ENCODE measurements at regions not wholly inside any gene's neighbourhood (a gene's known extent, or its start where the extent isn't known, plus 50 kb on each side); places are given as distances from the start of the nearest gene placed in this dataset.
A peak's percentile ranks its signal among the peaks of the same experiment; 100 is the strongest.

GRCh38 chr6:45794465-45794864, 221.2 kb downstream of the CLIC5 start:
- H3K9ac ChIP-seq (ENCODE audit: low read length) = no peak overlapping the region
- no peaks in the 10 kb centered on the region for H4K20me1 ChIP-seq (ENCODE audit: insufficient read depth, low read length)
- no peak overlapping the region for H2AFZ ChIP-seq (ENCODE audit: low read length)
- H3K9me2 ChIP-seq (replicated peaks; ENCODE audit: insufficient read depth, low read length) = no peaks in the 10 kb centered on the region
- no peaks in the 10 kb centered on the region for H3K79me2 ChIP-seq (ENCODE audit: low read length)
- no peak for TF ChIP-seq EZH2phosphoT487 (IDR thresholded peaks at IDR 0.05; ENCODE audit: low read length)
- no peak for TF ChIP-seq EZH2 (optimal IDR thresholded peaks at IDR 0.05; ENCODE audit: low read depth, low read length)
- TF ChIP-seq CTCF (IDR thresholded peaks at IDR 0.05; ENCODE audit: low read length) = no peak
- no peak overlapping the region for H3K27ac ChIP-seq (ENCODE audit: low read length)
- H3K36me3 ChIP-seq (replicated peaks; ENCODE audit: insufficient read depth, low read length) = no peaks in the 10 kb centered on the region
- no peak for DNase-seq
- no peaks in the 10 kb centered on the region for H3K27me3 ChIP-seq (replicated peaks; ENCODE audit: insufficient read depth, low read length)
- H3F3A ChIP-seq (ENCODE audit: insufficient read depth, low read length) = no peaks in the 10 kb centered on the region
- no peaks in the 10 kb centered on the region for H3K9me3 ChIP-seq (replicated peaks; ENCODE audit: insufficient read depth, low read length)
- no peak overlapping the region for H3K4me2 ChIP-seq (ENCODE audit: low read depth, low read length)
- H3K4me1 ChIP-seq (ENCODE audit: low read length) = no peaks in the 10 kb centered on the region
- H3K4me3 ChIP-seq (ENCODE audit: low read length) = no peak overlapping the region

- Histone ChIP-seq H3K4me3 (ENCODE audit: low read length) (no peak overlapping the region), H2AFZ (ENCODE audit: low read length) (no peak overlapping the region), H3K4me2 (ENCODE audit: low read depth, low read length) (no peak overlapping the region)
Measured at GRCh38 chr6:45791211-45792168, 224.2 kb downstream of the CLIC5 start.

DNA sequence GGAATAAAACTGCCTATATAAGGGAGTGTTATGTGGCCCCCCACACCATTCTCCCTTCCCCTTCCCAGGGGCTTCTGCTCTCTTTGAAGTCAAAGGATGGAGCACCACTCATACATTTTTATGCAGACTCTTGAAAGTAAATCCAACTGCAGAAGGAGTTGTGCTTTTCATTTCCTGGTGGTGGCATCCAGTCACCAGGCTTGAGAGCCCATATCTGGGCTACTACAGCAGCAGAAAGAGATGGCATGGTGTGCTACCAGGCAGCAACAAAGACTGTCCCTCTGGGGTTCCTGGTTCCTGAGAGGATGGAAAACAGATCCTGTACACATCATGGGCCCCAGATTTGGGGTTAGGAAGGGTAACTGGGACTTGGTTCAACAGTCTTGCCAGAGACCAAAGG, 226.4 kb downstream of the CLIC5 start:
- TF ChIP-seq CTCF (IDR thresholded peaks at IDR 0.05; ENCODE audit: low read length) (0 out of 2 replicates have a peak, but pooled peaks have one; percentile 3), EZH2phosphoT487 (IDR thresholded peaks at IDR 0.05; ENCODE audit: low read length) (no peak), EZH2 (optimal IDR thresholded peaks at IDR 0.05; ENCODE audit: low read depth, low read length) (no peak)
- H4K20me1 ChIP-seq (ENCODE audit: insufficient read depth, low read length) = no peaks in the 10 kb centered on the region

More at GRCh38 chr6:45791211-45792168, 224.2 kb downstream of the CLIC5 start:
- no peaks in the 10 kb centered on the region for H3K9me2 ChIP-seq (replicated peaks; ENCODE audit: insufficient read depth, low read length)
- no peak overlapping the region for H3K9ac ChIP-seq (ENCODE audit: low read length)
- no peak overlapping the region for H3K27ac ChIP-seq (ENCODE audit: low read length)
- no peaks in the 10 kb centered on the region for H3K79me2 ChIP-seq (ENCODE audit: low read length)
- TF ChIP-seq EZH2phosphoT487 (IDR thresholded peaks at IDR 0.05; ENCODE audit: low read length) (no peak), CTCF (IDR thresholded peaks at IDR 0.05; ENCODE audit: low read length) (no peak), EZH2 (optimal IDR thresholded peaks at IDR 0.05; ENCODE audit: low read depth, low read length) (no peak)
- DNase-seq = no peak
- H3K4me1 ChIP-seq (ENCODE audit: low read length) = no peaks in the 10 kb centered on the region
- no peaks in the 10 kb centered on the region for H3K9me3 ChIP-seq (replicated peaks; ENCODE audit: insufficient read depth, low read length)
- no peaks in the 10 kb centered on the region for H3K27me3 ChIP-seq (replicated peaks; ENCODE audit: insufficient read depth, low read length)
- H3F3A ChIP-seq (ENCODE audit: insufficient read depth, low read length) = no peaks in the 10 kb centered on the region
- H4K20me1 ChIP-seq (ENCODE audit: insufficient read depth, low read length) = no peaks in the 10 kb centered on the region
- no peaks in the 10 kb centered on the region for H3K36me3 ChIP-seq (replicated peaks; ENCODE audit: insufficient read depth, low read length)

More for the DNA sequence above, 226.4 kb downstream of the CLIC5 start:
- Histone ChIP-seq H3K27ac (ENCODE audit: low read length) (no peak overlapping the region), H3K27me3 (replicated peaks; ENCODE audit: insufficient read depth, low read length) (no peaks in the 10 kb centered on the region), H3K4me2 (ENCODE audit: low read depth, low read length) (no peak overlapping the region), H3K9me3 (replicated peaks; ENCODE audit: insufficient read depth, low read length) (no peaks in the 10 kb centered on the region), H3K9me2 (replicated peaks; ENCODE audit: insufficient read depth, low read length) (no peaks in the 10 kb centered on the region), H3F3A (ENCODE audit: insufficient read depth, low read length) (no peaks in the 10 kb centered on the region), H3K79me2 (ENCODE audit: low read length) (no peaks in the 10 kb centered on the region), H3K4me1 (ENCODE audit: low read length) (no peaks in the 10 kb centered on the region), H3K9ac (ENCODE audit: low read length) (no peak overlapping the region), H3K36me3 (replicated peaks; ENCODE audit: insufficient read depth, low read length) (no peaks in the 10 kb centered on the region), H3K4me3 (ENCODE audit: low read length) (no peak overlapping the region), H2AFZ (ENCODE audit: low read length) (no peak overlapping the region)
- DNase-seq = no peak
